SK-N-SH (cell line): ENCODE measurements at regions not wholly inside any gene's neighbourhood (a gene's known extent, or its start where the extent isn't known, plus 50 kb on each side); places are given as distances from the start of the nearest gene placed in this dataset.

Source experiments
- FOXM1 ChIP-seq: IDR thresholded peaks from 2 replicates; pipeline ENCODE4 v1.4.0; 2012; ENCODE audit warnings: low read depth, mild to moderate bottlenecking
- RAD21 ChIP-seq: IDR thresholded peaks from 2 replicates; pipeline ENCODE4 v1.6.1; 2012; ENCODE audit warnings: mild to moderate bottlenecking, low read length
- TF ChIP-seq, protein P1 (sequence below): fragments of 200-600 bp; sonication (generic); IDR thresholded peaks from 2 replicates; pipeline ENCODE4 v1.6.1; 2017; ENCODE audit warnings: antibody characterized with exemption, mild to moderate bottlenecking, moderate library complexity

DNA sequence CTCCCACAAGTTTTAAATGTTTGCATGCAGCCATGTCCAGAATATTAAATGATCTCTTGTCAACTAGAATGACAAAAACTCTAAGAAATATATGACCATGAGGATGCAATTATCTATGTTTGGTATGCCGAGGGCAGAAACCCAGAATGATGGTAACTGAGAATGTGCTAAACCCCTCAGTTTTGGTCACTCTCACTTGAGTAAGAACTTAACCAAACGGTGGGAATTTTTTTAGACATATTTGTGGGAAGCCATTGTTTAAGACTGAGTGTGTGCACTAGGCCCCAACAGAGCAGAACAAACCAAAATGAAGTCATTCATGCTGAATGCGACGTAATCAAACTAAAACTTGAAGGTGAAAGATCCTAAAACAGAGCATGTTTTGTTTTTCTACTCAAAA, 1927.9 kb upstream of the SEL1L start:
- TF ChIP-seq, protein P1, sequence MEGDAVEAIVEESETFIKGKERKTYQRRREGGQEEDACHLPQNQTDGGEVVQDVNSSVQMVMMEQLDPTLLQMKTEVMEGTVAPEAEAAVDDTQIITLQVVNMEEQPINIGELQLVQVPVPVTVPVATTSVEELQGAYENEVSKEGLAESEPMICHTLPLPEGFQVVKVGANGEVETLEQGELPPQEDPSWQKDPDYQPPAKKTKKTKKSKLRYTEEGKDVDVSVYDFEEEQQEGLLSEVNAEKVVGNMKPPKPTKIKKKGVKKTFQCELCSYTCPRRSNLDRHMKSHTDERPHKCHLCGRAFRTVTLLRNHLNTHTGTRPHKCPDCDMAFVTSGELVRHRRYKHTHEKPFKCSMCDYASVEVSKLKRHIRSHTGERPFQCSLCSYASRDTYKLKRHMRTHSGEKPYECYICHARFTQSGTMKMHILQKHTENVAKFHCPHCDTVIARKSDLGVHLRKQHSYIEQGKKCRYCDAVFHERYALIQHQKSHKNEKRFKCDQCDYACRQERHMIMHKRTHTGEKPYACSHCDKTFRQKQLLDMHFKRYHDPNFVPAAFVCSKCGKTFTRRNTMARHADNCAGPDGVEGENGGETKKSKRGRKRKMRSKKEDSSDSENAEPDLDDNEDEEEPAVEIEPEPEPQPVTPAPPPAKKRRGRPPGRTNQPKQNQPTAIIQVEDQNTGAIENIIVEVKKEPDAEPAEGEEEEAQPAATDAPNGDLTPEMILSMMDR: no peak
- TF ChIP-seq FOXM1 (no peak), RAD21 (no peak)
